Right lung (tissue), 2 donors: ENCODE measurements at regions not wholly inside any gene's neighbourhood (a gene's known extent, or its start where the extent isn't known, plus 50 kb on each side); places are given as distances from the start of the nearest gene placed in this dataset.
A peak's percentile ranks its signal among the peaks of the same experiment; 100 is the strongest.

ENCODE experiments used
- DNase-seq, 2 donors: peaks; one replicate each; pipeline ENCODE4 v3.0.0-alpha.2; 2013

GRCh38 chr12:108037960-108038359 lies 91.1 kb upstream of the WSCD2 start:
- DNase-seq, result no peak

GRCh38 chr12:108039794-108040193 lies 89.3 kb upstream of the WSCD2 start:
- no peak for DNase-seq

- no peak for DNase-seq
Observed at GRCh38 chr12:108040947-108041346, 88.1 kb upstream of the WSCD2 start.

GRCh38 chr12:108043286-108043685 lies 85.8 kb upstream of the WSCD2 start:
- no peak for DNase-seq

GRCh38 chr12:108043750-108044533 lies 85.1 kb upstream of the WSCD2 start:
- DNase-seq, result no peak

- no peak for DNase-seq
Observed at GRCh38 chr12:108046135-108046534, 83.0 kb upstream of the WSCD2 start.

- DNase-seq, result no peak
Observed at GRCh38 chr12:108046650-108047049, 82.4 kb upstream of the WSCD2 start.

- peak; percentile 5 to 31 for DNase-seq
Observed at GRCh38 chr12:108047071-108047550, 82.0 kb upstream of the WSCD2 start.

GRCh38 chr12:108048686-108049085 lies 80.4 kb upstream of the WSCD2 start:
- DNase-seq, result no peak

- no peak for DNase-seq
Observed at GRCh38 chr12:108050696-108051095, 78.4 kb upstream of the WSCD2 start.

- no peak for DNase-seq
Observed at GRCh38 chr12:108052260-108052659, 76.8 kb upstream of the WSCD2 start.

- no peak for DNase-seq
Observed at GRCh38 chr12:108053512-108053911, 75.6 kb upstream of the WSCD2 start.

GRCh38 chr12:108054496-108054895 lies 74.6 kb upstream of the WSCD2 start:
- DNase-seq, result no peak

- DNase-seq, result no peak
Observed at GRCh38 chr12:108055141-108055540, 73.9 kb upstream of the WSCD2 start.

GRCh38 chr12:108060067-108060466 lies 69.0 kb upstream of the WSCD2 start:
- DNase-seq, result no peak

- DNase-seq, result no peak
Observed at GRCh38 chr12:108060903-108061302, 68.2 kb upstream of the WSCD2 start.

- no peak for DNase-seq
Observed at GRCh38 chr12:108063192-108063591, 65.9 kb upstream of the WSCD2 start.

- DNase-seq, result no peak
Observed at GRCh38 chr12:108065069-108065468, 64.0 kb upstream of the WSCD2 start.

- DNase-seq, result no peak
Observed at GRCh38 chr12:108066583-108067577, 62.2 kb upstream of the WSCD2 start.

GRCh38 chr12:108069651-108070165 lies 59.4 kb upstream of the WSCD2 start:
- DNase-seq, result no peak

GRCh38 chr12:108075561-108075960 lies 53.5 kb upstream of the WSCD2 start:
- no peak for DNase-seq

- DNase-seq, result no peak
Observed at GRCh38 chr12:108076556-108076955, 52.5 kb upstream of the WSCD2 start.
